OCI-LY3 (cell line): ENCODE measurements at regions not wholly inside any gene's neighbourhood (a gene's known extent, or its start where the extent isn't known, plus 50 kb on each side); places are given as distances from the start of the nearest gene placed in this dataset.

Experiments used
- H2AFZ ChIP-seq: fragments of 200-600, 300-600 bp; shearing (Covaris generic); 2 replicates; pipeline ENCODE4 v1.6.0; 2014; ENCODE audit warnings: antibody characterized with exemption, low read depth, low read length
- H3K27ac ChIP-seq: fragments of 200-600, 300-600 bp; sonication (generic); 2 replicates; pipeline ENCODE4 v1.5.1; 2014; ENCODE audit warnings: mild to moderate bottlenecking, low read length, moderate library complexity, mixed read lengths
- H3K27me3 ChIP-seq: fragments of 200-600, 300-600 bp; sonication (generic); 2 replicates; pipeline ENCODE4 v1.6.1; 2014; ENCODE audit warnings: low read depth, low read length, mixed read lengths
- H3K36me3 ChIP-seq: fragments of 200-600, 300-600 bp; sonication (generic); replicated peaks from 2 replicates; pipeline ENCODE3; 2014; ENCODE audit warnings: low read depth, low read length, mixed read lengths
- H3K4me1 ChIP-seq: fragments of 300-600, 200-600 bp; sonication (generic); 2 replicates; pipeline ENCODE4 v1.6.1; 2014; ENCODE audit warnings: low read length, mixed read lengths
- H3K4me2 ChIP-seq: fragments of 200-600, 300-600 bp; sonication (generic); 2 replicates; pipeline ENCODE4 v1.6.1; 2014; ENCODE audit warnings: low read length, mixed read lengths
- H3K4me3 ChIP-seq: fragments of 300-600, 200-600 bp; sonication (generic); 2 replicates; pipeline ENCODE4 v1.5.1; 2014; ENCODE audit warnings: antibody characterized with exemption, mild to moderate bottlenecking, low read length, moderate library complexity
- H3K79me2 ChIP-seq: fragments of 300-600, 200-600 bp; shearing (Covaris generic); 2 replicates; pipeline ENCODE4 v1.6.1; 2014; ENCODE audit warnings: mild to moderate bottlenecking, low read length, mixed read lengths
- H3K9ac ChIP-seq: fragments of 300-600, 200-600 bp; shearing (Covaris generic); 2 replicates; pipeline ENCODE4 v1.6.0; 2014; ENCODE audit warnings: mild to moderate bottlenecking, low read length, moderate library complexity
- H3K9me3 ChIP-seq: fragments of 200-600, 300-600 bp; shearing (Covaris generic); 2 replicates; pipeline ENCODE4 v1.6.1; 2014; ENCODE audit warnings: low read length, mixed read lengths; ENCODE audit not compliant: insufficient read depth
- H4K20me1 ChIP-seq: fragments of 200-600, 300-600 bp; sonication (generic); 2 replicates; pipeline ENCODE4 v1.6.1; 2016; ENCODE audit warnings: low read length, mixed read lengths; ENCODE audit not compliant: insufficient read depth
- CTCF ChIP-seq: fragments of 200-600, 300-600 bp; sonication (generic); IDR thresholded peaks from 2 replicates; pipeline ENCODE4 v1.5.1; 2014; ENCODE audit warnings: antibody characterized with exemption, low read length, low read depth
- EZH2phosphoT487 ChIP-seq: fragments of 200-600 bp; shearing (Covaris generic); IDR thresholded peaks from 2 replicates; pipeline ENCODE4 v1.6.1; 2018; ENCODE audit warnings: antibody characterized with exemption, mixed run types, low read depth

GRCh38 chr4:138698641-138699040, 316.9 kb upstream of the NOCT start:
- Histone ChIP-seq H3K4me2 (no peak overlapping the region), H3K27me3 (no peaks in the 10 kb centered on the region), H4K20me1 (no peaks in the 10 kb centered on the region), H3K9me3 (no peaks in the 10 kb centered on the region), H3K36me3 (no peaks in the 10 kb centered on the region), H3K4me1 (no peaks in the 10 kb centered on the region), H3K9ac (no peak overlapping the region), H3K79me2 (no peaks in the 10 kb centered on the region), H3K4me3 (no peak overlapping the region), H3K27ac (no peak overlapping the region), H2AFZ (no peak overlapping the region)
- no peak for TF ChIP-seq CTCF
- no peak for TF ChIP-seq EZH2phosphoT487

GRCh38 chr4:138697851-138698250, 317.7 kb upstream of the NOCT start:
- Histone ChIP-seq H3K4me2 (no peak overlapping the region), H3K4me1 (no peaks in the 10 kb centered on the region), H2AFZ (no peak overlapping the region), H3K36me3 (no peaks in the 10 kb centered on the region), H4K20me1 (no peaks in the 10 kb centered on the region), H3K79me2 (no peaks in the 10 kb centered on the region), H3K9ac (no peak overlapping the region), H3K9me3 (no peaks in the 10 kb centered on the region), H3K27me3 (no peaks in the 10 kb centered on the region), H3K27ac (no peak overlapping the region), H3K4me3 (no peak overlapping the region)
- TF ChIP-seq EZH2phosphoT487 (no peak), CTCF (no peak)

- Histone ChIP-seq H3K9ac (no peak overlapping the region), H3K4me2 (no peak overlapping the region), H3K79me2 (no peaks in the 10 kb centered on the region), H3K36me3 (no peaks in the 10 kb centered on the region), H3K27me3 (no peaks in the 10 kb centered on the region), H3K27ac (no peak overlapping the region), H4K20me1 (no peaks in the 10 kb centered on the region), H3K4me1 (no peaks in the 10 kb centered on the region), H2AFZ (no peak overlapping the region), H3K4me3 (no peak overlapping the region), H3K9me3 (no peaks in the 10 kb centered on the region)
- no peak for TF ChIP-seq EZH2phosphoT487
- TF ChIP-seq CTCF, result no peak
These were observed 318.8 kb upstream of the NOCT start for GRCh38 chr4:138696771-138697170.

GRCh38 chr4:138696058-138696457, 319.5 kb upstream of the NOCT start:
- no peak overlapping the region for H3K27ac ChIP-seq
- H3K27me3 ChIP-seq, result no peaks in the 10 kb centered on the region
- no peak overlapping the region for H3K4me2 ChIP-seq
- H3K36me3 ChIP-seq, result no peaks in the 10 kb centered on the region
- H2AFZ ChIP-seq, result no peak overlapping the region
- H3K79me2 ChIP-seq, result no peaks in the 10 kb centered on the region
- H3K9me3 ChIP-seq, result no peaks in the 10 kb centered on the region
- TF ChIP-seq CTCF (no peak), EZH2phosphoT487 (no peak)
- H3K9ac ChIP-seq, result no peak overlapping the region
- no peak overlapping the region for H3K4me3 ChIP-seq
- no peaks in the 10 kb centered on the region for H3K4me1 ChIP-seq
- H4K20me1 ChIP-seq, result no peaks in the 10 kb centered on the region
